ENCODE measurements at regions not wholly inside any gene's neighbourhood (a gene's known extent, or its start where the extent isn't known, plus 50 kb on each side); places are given as distances from the start of the nearest gene placed in this dataset.
A peak's percentile ranks its signal among the peaks of the same experiment; 100 is the strongest.

GRCh38 chr1:183734543-183735036, 70.3 kb upstream of the RGL1 start:
- Histone ChIP-seq H3K4me3 (peak overlapping the region; percentile 47), H3K9me3 (ENCODE audit: low read depth, low read length) (no peaks in the 10 kb centered on the region), H3K9ac (ENCODE audit: insufficient read length) (no peak overlapping the region), H3K27ac (peak overlapping the region; percentile 32; the same call in 1 of the 2 replicates), H3K36me3 (ENCODE audit: insufficient read depth, low read length) (no peaks in the 10 kb centered on the region)
- TF ChIP-seq POLR2AphosphoS5 (IDR thresholded peaks at IDR 0.05; ENCODE audit: borderline replicate concordance, low read depth, low read length) (no peak; the same call in 1 of the 2 replicates), EZH2 (IDR thresholded peaks at IDR 0.05) (no peak), FOXP2 (optimal IDR thresholded peaks at IDR 0.05; ENCODE audit: control extremely low read depth, extremely low read length, insufficient read depth) (no peak)
- DNase-seq (ENCODE audit: low read depth, low spot score): no peak

DNA sequence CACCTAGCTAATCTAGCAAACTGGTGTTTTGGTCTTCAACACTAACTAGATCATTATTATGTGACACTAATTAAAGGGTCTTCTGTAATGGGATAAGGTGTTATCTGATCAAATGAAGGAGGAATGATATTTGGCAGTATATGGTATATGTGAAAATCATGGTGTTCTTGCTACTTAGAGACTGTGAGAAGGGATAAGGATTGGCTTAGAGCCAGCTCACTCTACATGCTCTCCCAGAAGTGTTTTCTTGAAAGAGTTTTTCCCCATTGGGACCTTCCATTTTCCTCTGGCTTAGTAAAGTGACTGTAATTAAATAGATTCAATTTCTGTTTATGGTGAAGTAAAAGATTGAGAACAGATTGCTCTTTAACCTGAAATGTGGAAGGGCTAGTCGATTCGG, 71.2 kb upstream of the RGL1 start:
- DNase-seq (ENCODE audit: low read depth, low spot score): peak; percentile 77
- Histone ChIP-seq H3K9ac (ENCODE audit: insufficient read length) (no peak overlapping the region), H3K36me3 (ENCODE audit: insufficient read depth, low read length) (no peaks in the 10 kb centered on the region)

GRCh38 chr1:183732236-183732880, 72.6 kb upstream of the RGL1 start:
- Histone ChIP-seq H3K9me3 (ENCODE audit: low read depth, low read length) (no peaks in the 10 kb centered on the region), H3K9ac (ENCODE audit: insufficient read length) (no peak overlapping the region), H3K4me3 (no peak overlapping the region), H3K36me3 (ENCODE audit: insufficient read depth, low read length) (no peaks in the 10 kb centered on the region), H3K27ac (no peak overlapping the region)
- no peak for DNase-seq (ENCODE audit: low read depth, low spot score)
- TF ChIP-seq FOXP2 (optimal IDR thresholded peaks at IDR 0.05; ENCODE audit: control extremely low read depth, extremely low read length, insufficient read depth) (no peak), EZH2 (IDR thresholded peaks at IDR 0.05) (no peak), POLR2AphosphoS5 (IDR thresholded peaks at IDR 0.05; ENCODE audit: borderline replicate concordance, low read depth, low read length) (no peak)

More for the DNA sequence above, 71.2 kb upstream of the RGL1 start:
- Histone ChIP-seq H3K9me3 (ENCODE audit: low read depth, low read length) (no peaks in the 10 kb centered on the region), H3K4me3 (no peak overlapping the region), H3K27ac (peak overlapping the region; percentile 32; the same call in 1 of the 2 replicates)
- no peak for TF ChIP-seq POLR2AphosphoS5 (IDR thresholded peaks at IDR 0.05; ENCODE audit: borderline replicate concordance, low read depth, low read length)
- TF ChIP-seq EZH2 (IDR thresholded peaks at IDR 0.05): no peak
- TF ChIP-seq FOXP2 (optimal IDR thresholded peaks at IDR 0.05; ENCODE audit: control extremely low read depth, extremely low read length, insufficient read depth): no peak

DNA sequence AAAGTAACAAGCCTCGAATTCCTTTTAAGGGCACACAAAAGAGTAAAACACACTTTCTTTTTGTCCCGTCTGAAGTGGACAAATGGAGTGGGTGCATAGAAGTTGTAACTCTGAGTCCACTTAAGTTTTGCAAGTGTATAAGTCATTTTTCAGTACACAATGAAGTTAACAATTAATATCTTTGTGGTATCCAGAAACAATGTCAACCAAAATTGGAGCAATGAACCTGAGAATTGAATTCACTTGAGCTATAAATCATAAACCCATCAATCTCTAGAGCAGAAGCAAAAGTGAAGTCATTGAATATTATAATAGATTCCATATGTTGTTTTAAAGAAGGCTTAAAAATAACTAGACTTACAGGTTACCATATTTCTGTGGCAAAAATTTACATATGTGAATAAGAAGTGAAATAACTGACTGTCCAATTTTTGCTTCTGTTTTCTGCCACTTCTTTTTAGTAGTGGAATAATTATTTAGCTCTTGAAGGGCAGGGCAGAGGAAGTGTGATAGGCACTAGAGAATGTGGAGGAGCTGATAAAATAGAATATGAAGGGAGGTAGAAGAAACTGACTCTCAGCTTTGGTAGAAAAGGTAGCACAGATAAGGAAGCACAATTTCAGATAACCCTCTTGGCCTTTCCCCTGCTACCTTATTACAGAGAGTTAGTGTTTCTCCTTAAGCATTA, 73.9 kb upstream of the RGL1 start:
- H3K4me3 ChIP-seq: peak overlapping the region; percentile 13; the same call in 1 of the 2 replicates

GRCh38 chr1:183730107-183730724, 74.7 kb upstream of the RGL1 start:
- no peaks in the 10 kb centered on the region for H3K9me3 ChIP-seq (ENCODE audit: low read depth, low read length)
- DNase-seq (ENCODE audit: low read depth, low spot score): no peak
- H3K4me3 ChIP-seq: no peak overlapping the region
- H3K27ac ChIP-seq: peak overlapping the region; percentile 52
- H3K36me3 ChIP-seq (ENCODE audit: insufficient read depth, low read length): no peaks in the 10 kb centered on the region
- no peak overlapping the region for H3K9ac ChIP-seq (ENCODE audit: insufficient read length)
- TF ChIP-seq POLR2AphosphoS5 (IDR thresholded peaks at IDR 0.05; ENCODE audit: borderline replicate concordance, low read depth, low read length) (no peak; the same call in 1 of the 2 replicates), FOXP2 (optimal IDR thresholded peaks at IDR 0.05; ENCODE audit: control extremely low read depth, extremely low read length, insufficient read depth) (no peak), EZH2 (IDR thresholded peaks at IDR 0.05) (no peak)

More for the DNA sequence above, 73.9 kb upstream of the RGL1 start:
- Histone ChIP-seq H3K27ac (peak overlapping the region; percentile 52), H3K9me3 (ENCODE audit: low read depth, low read length) (no peaks in the 10 kb centered on the region), H3K36me3 (ENCODE audit: insufficient read depth, low read length) (no peaks in the 10 kb centered on the region), H3K9ac (ENCODE audit: insufficient read length) (no peak overlapping the region)
- DNase-seq (ENCODE audit: low read depth, low spot score): no peak
- no peak for TF ChIP-seq POLR2AphosphoS5 (IDR thresholded peaks at IDR 0.05; ENCODE audit: borderline replicate concordance, low read depth, low read length)
- no peak for TF ChIP-seq FOXP2 (optimal IDR thresholded peaks at IDR 0.05; ENCODE audit: control extremely low read depth, extremely low read length, insufficient read depth)
- no peak for TF ChIP-seq EZH2 (IDR thresholded peaks at IDR 0.05)

DNA sequence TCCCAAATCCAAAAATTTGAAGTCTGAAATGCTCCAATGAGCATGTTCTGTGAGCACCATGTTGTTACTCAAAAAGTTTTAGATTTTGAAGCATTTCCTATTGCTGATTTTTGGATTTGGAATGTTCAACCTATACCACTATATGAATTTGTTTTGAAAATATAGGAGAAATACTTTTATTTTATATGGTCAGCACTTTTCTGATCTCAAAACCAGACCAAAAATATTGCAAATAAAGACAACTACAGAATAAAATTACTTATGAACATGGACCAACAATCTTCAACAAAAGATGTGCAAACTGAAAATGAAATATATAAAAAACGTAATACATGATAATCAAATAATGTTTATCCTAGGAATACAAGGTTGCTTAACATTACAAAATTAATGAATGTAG, 73.7 kb upstream of the APOBEC4 start:
- DNase-seq (ENCODE audit: low read depth, low spot score): no peak
- Histone ChIP-seq H3K36me3 (ENCODE audit: insufficient read depth, low read length) (no peaks in the 10 kb centered on the region), H3K9ac (ENCODE audit: insufficient read length) (no peak overlapping the region), H3K27ac (no peak overlapping the region), H3K4me3 (no peak overlapping the region), H3K9me3 (ENCODE audit: low read depth, low read length) (no peaks in the 10 kb centered on the region)
- no peak for TF ChIP-seq FOXP2 (optimal IDR thresholded peaks at IDR 0.05; ENCODE audit: control extremely low read depth, extremely low read length, insufficient read depth)
- no peak for TF ChIP-seq EZH2 (IDR thresholded peaks at IDR 0.05)

DNA sequence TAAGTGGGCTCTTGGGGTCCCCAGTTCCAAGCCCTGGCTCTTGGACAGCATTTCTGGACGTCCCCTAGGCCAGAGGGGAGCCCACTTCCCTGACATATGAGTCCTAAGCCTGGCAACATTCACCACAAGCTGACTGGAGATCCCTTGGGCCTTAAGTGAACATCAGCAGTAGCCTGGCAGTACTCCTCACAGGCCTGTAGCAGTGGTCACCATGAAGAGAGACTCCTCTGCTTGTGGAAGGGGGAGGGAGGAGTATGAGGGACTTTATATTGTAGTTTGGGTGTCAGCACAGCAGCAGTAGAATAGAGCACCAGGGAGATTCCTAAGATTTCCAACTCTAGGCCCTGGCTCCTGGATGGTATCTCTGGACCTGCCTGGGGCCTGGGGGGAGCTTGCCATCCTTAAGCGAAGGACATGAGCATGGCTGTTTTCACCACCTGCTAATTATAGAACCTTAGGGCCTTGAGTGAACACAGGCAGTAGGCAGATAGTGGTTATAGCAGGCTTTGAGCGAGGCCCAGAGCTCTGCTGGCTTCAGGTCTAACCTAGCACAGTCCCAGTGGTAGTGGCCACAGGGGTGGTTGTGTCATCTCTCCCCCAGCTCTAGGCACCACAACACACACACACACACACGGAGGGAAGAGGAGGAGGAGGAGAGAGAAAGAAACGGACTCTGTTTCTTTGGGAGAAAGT, 71.4 kb upstream of the APOBEC4 start:
- Histone ChIP-seq H3K36me3 (ENCODE audit: insufficient read depth, low read length) (no peaks in the 10 kb centered on the region), H3K27ac (no peak overlapping the region), H3K9ac (ENCODE audit: insufficient read length) (no peak overlapping the region), H3K4me3 (no peak overlapping the region), H3K9me3 (ENCODE audit: low read depth, low read length) (no peaks in the 10 kb centered on the region)
- DNase-seq (ENCODE audit: low read depth, low spot score): no peak
- no peak for TF ChIP-seq EZH2 (IDR thresholded peaks at IDR 0.05)
- no peak for TF ChIP-seq FOXP2 (optimal IDR thresholded peaks at IDR 0.05; ENCODE audit: control extremely low read depth, extremely low read length, insufficient read depth)
- TF ChIP-seq POLR2AphosphoS5 (IDR thresholded peaks at IDR 0.05; ENCODE audit: borderline replicate concordance, low read depth, low read length): no peak

DNA sequence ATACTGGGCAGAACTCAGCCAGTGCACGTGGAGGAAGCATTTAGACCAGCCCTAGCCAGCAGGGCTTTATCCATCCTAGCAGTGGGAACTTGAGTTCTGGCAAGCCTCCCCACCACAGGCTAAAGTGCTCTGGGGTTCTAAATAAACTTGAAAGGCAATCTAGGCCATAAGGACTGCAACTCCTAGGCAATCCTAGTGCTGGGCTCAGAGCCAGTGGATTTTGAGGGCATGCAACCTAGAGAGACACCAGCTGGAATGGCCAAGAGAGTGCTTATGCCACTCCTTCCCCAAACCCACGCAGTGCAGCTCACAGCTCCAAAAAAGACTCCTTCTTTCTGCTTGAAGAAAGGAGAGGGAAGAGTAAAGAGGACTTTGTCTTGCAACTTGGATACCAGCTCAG, 70.5 kb upstream of the APOBEC4 start:
- no peak overlapping the region for H3K27ac ChIP-seq
- no peaks in the 10 kb centered on the region for H3K36me3 ChIP-seq (ENCODE audit: insufficient read depth, low read length)
- no peaks in the 10 kb centered on the region for H3K9me3 ChIP-seq (ENCODE audit: low read depth, low read length)
- TF ChIP-seq FOXP2 (optimal IDR thresholded peaks at IDR 0.05; ENCODE audit: control extremely low read depth, extremely low read length, insufficient read depth): no peak
- no peak for TF ChIP-seq EZH2 (IDR thresholded peaks at IDR 0.05)
- no peak for TF ChIP-seq POLR2AphosphoS5 (IDR thresholded peaks at IDR 0.05; ENCODE audit: borderline replicate concordance, low read depth, low read length)
- no peak overlapping the region for H3K4me3 ChIP-seq
- no peak overlapping the region for H3K9ac ChIP-seq (ENCODE audit: insufficient read length)
- DNase-seq (ENCODE audit: low read depth, low spot score): no peak

All from SK-N-MC (cell line).